RWPE1 (cell line): ENCODE measurements at regions not wholly inside any gene's neighbourhood (a gene's known extent, or its start where the extent isn't known, plus 50 kb on each side); places are given as distances from the start of the nearest gene placed in this dataset.

Experiments
- CTCF ChIA-PET: fragments of 350-600 bp; sonication (Branson Sonifier 250); formaldehyde crosslinking; extraction: SDS; loops from one replicate; lab custom pipeline; 2021; lab: Yijun Ruan, JAX
- POLR2A ChIA-PET: fragments of 400-600 bp; formaldehyde crosslinking; extraction: SDS; loops from one replicate; lab custom pipeline; 2020; ENCODE audit warnings: antibody characterized with exemption; ENCODE audit not compliant: low non-redundant PET; lab: Yijun Ruan, JAX
- DNase-seq: peaks from one replicate; pipeline ENCODE4 v3.0.0; 2012; ENCODE audit warnings: low spot score
- H3K27ac ChIP-seq: fragments of 450-650 bp; 2 replicates; pipeline ENCODE4 v1.5.1; 2017
- TF ChIP-seq, protein P1 (sequence below): fragments of 450-650 bp; conservative IDR thresholded peaks from 2 replicates; pipeline ENCODE4 v1.5.1; 2017; ENCODE audit warnings: low read depth, mild to moderate bottlenecking

DNA sequence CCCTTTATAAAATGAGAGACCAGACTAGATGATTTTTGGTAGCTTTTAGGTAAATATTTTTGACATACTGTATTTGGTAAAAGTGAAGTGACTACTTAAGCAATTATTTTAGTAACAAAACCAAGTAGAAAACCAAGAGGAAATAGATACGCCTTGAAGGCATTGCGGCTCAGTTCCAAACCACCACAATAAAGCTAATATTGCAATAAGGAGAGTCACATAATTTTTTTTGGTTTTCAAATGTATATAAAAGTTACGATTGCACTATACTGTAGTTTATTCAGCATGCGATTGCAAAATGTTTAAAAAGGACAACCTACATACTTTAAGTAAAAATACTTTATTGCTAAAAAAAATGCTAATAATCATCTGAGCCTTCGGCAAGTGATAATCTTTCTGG lies 581.7 kb upstream of the POT1 start:
- TF ChIP-seq, protein P1, sequence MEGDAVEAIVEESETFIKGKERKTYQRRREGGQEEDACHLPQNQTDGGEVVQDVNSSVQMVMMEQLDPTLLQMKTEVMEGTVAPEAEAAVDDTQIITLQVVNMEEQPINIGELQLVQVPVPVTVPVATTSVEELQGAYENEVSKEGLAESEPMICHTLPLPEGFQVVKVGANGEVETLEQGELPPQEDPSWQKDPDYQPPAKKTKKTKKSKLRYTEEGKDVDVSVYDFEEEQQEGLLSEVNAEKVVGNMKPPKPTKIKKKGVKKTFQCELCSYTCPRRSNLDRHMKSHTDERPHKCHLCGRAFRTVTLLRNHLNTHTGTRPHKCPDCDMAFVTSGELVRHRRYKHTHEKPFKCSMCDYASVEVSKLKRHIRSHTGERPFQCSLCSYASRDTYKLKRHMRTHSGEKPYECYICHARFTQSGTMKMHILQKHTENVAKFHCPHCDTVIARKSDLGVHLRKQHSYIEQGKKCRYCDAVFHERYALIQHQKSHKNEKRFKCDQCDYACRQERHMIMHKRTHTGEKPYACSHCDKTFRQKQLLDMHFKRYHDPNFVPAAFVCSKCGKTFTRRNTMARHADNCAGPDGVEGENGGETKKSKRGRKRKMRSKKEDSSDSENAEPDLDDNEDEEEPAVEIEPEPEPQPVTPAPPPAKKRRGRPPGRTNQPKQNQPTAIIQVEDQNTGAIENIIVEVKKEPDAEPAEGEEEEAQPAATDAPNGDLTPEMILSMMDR: no peak
- DNase-seq: no peak
- no peak overlapping the region for H3K27ac ChIP-seq
- ChIA-PET POLR2A (no interaction called here), CTCF (no interaction called here)

DNA sequence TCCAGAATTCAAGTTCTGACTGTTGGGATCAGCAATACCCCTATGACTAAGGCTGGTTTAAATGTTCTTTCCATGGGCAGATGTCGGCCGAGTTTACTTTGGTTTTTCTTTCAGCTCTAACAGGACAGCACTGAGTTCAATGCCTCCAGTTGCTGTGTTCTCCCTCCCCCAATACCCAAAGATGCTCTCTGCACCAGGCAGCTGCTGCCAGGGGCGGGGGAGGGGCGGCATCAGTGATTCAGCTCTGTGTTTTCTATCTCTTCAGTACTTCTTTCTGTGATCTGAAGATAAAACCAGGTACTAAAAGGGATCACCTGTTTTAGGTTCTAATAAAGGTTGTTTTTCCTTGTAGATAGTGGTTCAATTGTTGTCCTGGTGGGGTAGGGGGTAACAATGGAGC lies 576.7 kb upstream of the POT1 start:
- ChIA-PET POLR2A (no interaction called here), CTCF (no interaction called here)
- no peak overlapping the region for H3K27ac ChIP-seq
- TF ChIP-seq, protein P1: no peak
- DNase-seq: no peak

DNA sequence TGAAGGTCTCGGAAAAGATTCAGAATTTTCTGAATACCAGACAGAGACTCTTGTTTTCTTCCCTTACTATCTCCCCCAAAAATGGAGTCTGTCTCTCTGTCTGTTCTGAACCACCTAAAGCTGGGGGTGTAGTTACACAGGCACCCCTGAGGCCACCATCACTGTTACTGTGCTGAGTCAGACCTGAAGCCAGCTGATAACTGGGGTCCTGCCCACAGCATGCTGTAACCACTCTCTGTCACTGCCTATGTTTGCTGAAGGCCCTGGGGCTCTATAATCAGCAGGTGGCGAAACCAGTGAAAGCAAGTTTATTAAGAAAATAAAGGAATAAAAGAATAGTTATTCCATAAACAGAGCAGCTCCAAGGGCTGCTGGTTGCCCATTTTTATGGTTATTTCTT lies 575.2 kb upstream of the POT1 start:
- ChIA-PET POLR2A (no interaction called here), CTCF (no interaction called here)
- H3K27ac ChIP-seq: no peak overlapping the region

DNA sequence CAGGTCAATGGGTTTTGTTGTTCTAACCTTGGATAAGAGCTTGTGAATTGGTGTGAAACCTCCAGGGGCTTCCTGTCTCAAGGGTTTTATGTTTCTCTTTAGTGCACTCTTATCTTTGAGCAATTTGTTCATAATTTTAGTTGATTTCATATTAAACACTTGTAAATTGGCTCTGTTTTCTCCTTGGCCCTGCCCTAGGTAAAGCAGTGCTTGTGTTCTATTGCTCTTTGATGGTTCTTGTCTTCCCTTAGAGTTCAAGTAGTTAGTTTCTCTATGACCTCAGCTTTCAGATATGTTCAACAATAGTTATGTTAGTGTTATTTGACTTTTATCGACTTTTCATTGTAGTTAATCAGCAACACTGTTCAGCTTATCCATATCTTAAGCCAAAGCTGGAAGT lies 566.4 kb upstream of the POT1 start:
- POLR2A ChIA-PET: no interaction called here
- DNase-seq: no peak
- H3K27ac ChIP-seq: no peak overlapping the region
- TF ChIP-seq, protein P1: no peak
- CTCF ChIA-PET: interaction anchor here (0.8 kb wide), 1 partner anchor 1563 kb away, joined by 4 read pairs; no protein-coding TSS in a partner anchor

More for the DNA sequence above, 575.2 kb upstream of the POT1 start:
- no peak for DNase-seq
- TF ChIP-seq, protein P1: no peak

DNA sequence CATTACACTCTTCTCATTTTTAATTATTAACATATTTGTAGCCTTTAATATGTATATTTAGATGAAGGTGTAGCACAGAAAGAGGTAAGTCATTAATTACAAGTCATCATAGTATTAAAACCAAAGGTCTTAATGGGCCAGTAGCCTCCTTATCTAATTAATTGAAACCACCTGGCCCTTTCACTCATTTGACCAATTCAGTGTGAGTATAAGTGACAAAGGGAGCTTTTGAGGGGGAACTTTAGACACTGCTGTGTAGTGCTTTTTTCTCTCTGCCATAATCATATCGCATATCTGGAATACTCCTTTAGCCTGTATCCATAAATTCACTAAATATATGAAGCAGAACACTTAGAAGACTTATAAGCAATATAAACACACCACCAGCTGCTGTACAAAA lies 562.9 kb upstream of the POT1 start:
- DNase-seq: no peak
- no peak overlapping the region for H3K27ac ChIP-seq
- TF ChIP-seq, protein P1: no peak
- ChIA-PET POLR2A (no interaction called here), CTCF (no interaction called here)

DNA sequence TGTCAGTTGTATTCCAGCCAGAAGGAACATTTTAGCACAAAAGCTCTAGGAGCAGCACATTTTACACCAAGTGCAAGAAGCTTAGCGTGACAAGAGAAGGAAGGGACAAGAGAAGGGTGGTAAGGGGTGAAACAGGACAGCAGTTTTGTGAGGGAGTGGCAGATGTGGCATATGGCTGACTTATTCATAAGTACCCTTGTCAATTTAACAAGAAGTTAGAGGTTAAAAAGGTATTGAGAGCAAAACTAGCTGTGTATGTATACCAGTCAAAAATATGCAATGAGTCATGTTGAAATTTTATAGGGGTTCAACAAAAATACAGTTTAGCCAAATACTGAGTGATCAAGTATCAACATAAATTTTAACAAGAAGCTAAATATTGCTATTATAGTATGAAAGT lies 561.5 kb upstream of the POT1 start:
- H3K27ac ChIP-seq: no peak overlapping the region
- ChIA-PET POLR2A (no interaction called here), CTCF (interaction anchor here (0.8 kb wide), 1 partner anchor 31 kb away, joined by 3 read pairs; no protein-coding TSS in a partner anchor)
- TF ChIP-seq, protein P1: no peak
- DNase-seq: no peak

DNA sequence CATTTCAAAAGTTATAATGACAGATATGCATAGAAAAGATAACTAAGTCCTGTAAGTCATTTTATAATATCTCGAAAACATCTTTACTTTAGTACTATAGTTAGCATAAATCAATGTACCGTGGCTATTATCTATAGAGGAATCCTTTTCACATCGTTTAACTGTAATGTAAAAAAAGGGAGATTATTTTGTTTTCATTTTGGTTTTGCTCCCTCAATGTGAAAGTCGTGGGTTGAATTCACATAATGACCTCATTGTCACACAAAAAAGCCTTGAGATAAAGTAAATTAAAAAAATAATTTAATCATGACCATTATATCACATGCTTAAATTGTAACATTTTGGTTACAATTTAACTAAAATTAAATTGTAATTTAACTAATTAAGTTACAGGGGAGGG lies 560.5 kb upstream of the POT1 start:
- no peak for DNase-seq
- H3K27ac ChIP-seq: no peak overlapping the region
- CTCF ChIA-PET: interaction anchor here (0.8 kb wide), 1 partner anchor 30 kb away, joined by 3 read pairs; no protein-coding TSS in a partner anchor
- TF ChIP-seq, protein P1: no peak
- POLR2A ChIA-PET: no interaction called here
